MM.1S (cell line): ENCODE measurements at regions not wholly inside any gene's neighbourhood (a gene's known extent, or its start where the extent isn't known, plus 50 kb on each side); places are given as distances from the start of the nearest gene placed in this dataset.
"Not testable (repeated sequence)": the region's sequence is repeated elsewhere in the genome, so short reads cannot be mapped to it uniquely, and the experiment has no call there.

Experiments used
- DNase-seq: peaks from one replicate; pipeline ENCODE4 v3.0.0-alpha.2; 2015
- H2AFZ ChIP-seq: fragments of 300-600 bp; sonication (generic); 2 replicates; pipeline ENCODE4 v1.6.0; 2016; ENCODE audit warnings: antibody characterized with exemption, low read length
- H3F3A ChIP-seq: fragments of 300-600 bp; sonication (generic); 2 replicates; pipeline ENCODE4 v1.6.1; 2016; ENCODE audit warnings: mild to moderate bottlenecking, antibody characterized with exemption, low read length, moderate library complexity, mixed read lengths; ENCODE audit not compliant: insufficient read depth
- H3K27ac ChIP-seq: fragments of 300-600 bp; sonication (generic); 2 replicates; pipeline ENCODE4 v1.5.1; 2016; ENCODE audit warnings: mild to moderate bottlenecking, low read length
- H3K27me3 ChIP-seq: fragments of 300-600 bp; sonication (generic); replicated peaks from 2 replicates; pipeline ENCODE4 v1.6.0; 2016; ENCODE audit warnings: low read length; ENCODE audit not compliant: insufficient read depth
- H3K36me3 ChIP-seq: fragments of 300-600 bp; sonication (generic); replicated peaks from 2 replicates; pipeline ENCODE4 v1.6.1; 2016; ENCODE audit warnings: mild to moderate bottlenecking, low read length, mixed read lengths; ENCODE audit not compliant: insufficient read depth
- H3K4me1 ChIP-seq: fragments of 300-600 bp; sonication (generic); 2 replicates; pipeline ENCODE4 v1.6.1; 2016; ENCODE audit warnings: low read length, mixed read lengths
- H3K4me2 ChIP-seq: fragments of 300-600 bp; sonication (generic); 2 replicates; pipeline ENCODE4 v1.6.0; 2016; ENCODE audit warnings: low read depth, low read length
- H3K4me3 ChIP-seq: fragments of 300-600 bp; sonication (generic); 2 replicates; pipeline ENCODE4 v1.5.1; 2016; ENCODE audit warnings: low read length, mixed read lengths
- H3K79me2 ChIP-seq: fragments of 300-600 bp; sonication (generic); 2 replicates; pipeline ENCODE4 v1.6.1; 2016; ENCODE audit warnings: mixed run types, low read length, mixed read lengths
- H3K9ac ChIP-seq: fragments of 300-600 bp; sonication (generic); 2 replicates; pipeline ENCODE4 v1.6.1; 2016; ENCODE audit warnings: low read length, mixed read lengths
- H3K9me2 ChIP-seq: fragments of 300-600 bp; sonication (generic); replicated peaks from 2 replicates; pipeline ENCODE4 v1.6.1; 2016; ENCODE audit warnings: mild to moderate bottlenecking, low read length, mixed read lengths; ENCODE audit not compliant: insufficient read depth
- H3K9me3 ChIP-seq: fragments of 300-600 bp; sonication (generic); replicated peaks from 2 replicates; pipeline ENCODE4 v1.6.1; 2016; ENCODE audit warnings: mild to moderate bottlenecking, low read length, mixed read lengths; ENCODE audit not compliant: insufficient read depth
- H4K20me1 ChIP-seq: fragments of 300-600 bp; sonication (generic); 2 replicates; pipeline ENCODE4 v1.6.1; 2016; ENCODE audit warnings: mild to moderate bottlenecking, low read length, moderate library complexity, mixed read lengths; ENCODE audit not compliant: insufficient read depth
- CTCF ChIP-seq: fragments of 300-600 bp; sonication (generic); IDR thresholded peaks from 2 replicates; pipeline ENCODE4 v1.5.1; 2016; ENCODE audit warnings: antibody characterized with exemption, low read length, mixed read lengths
- EZH2 ChIP-seq: fragments of 300-600 bp; sonication (generic); optimal IDR thresholded peaks from 2 replicates; pipeline ENCODE3; 2017; ENCODE audit warnings: low read depth, mild to moderate bottlenecking, antibody characterized with exemption, low read length, mixed read lengths
- EZH2phosphoT487 ChIP-seq: fragments of 300-600 bp; sonication (generic); IDR thresholded peaks from 2 replicates; pipeline ENCODE4 v1.6.1; 2018; ENCODE audit warnings: antibody characterized with exemption, low read length

- no peak overlapping the region for H3K27ac ChIP-seq
- no peaks in the 10 kb centered on the region for H3K4me1 ChIP-seq
- no peaks in the 10 kb centered on the region for H3K9me3 ChIP-seq
- H3K4me3 ChIP-seq: no peak overlapping the region
- H3K79me2 ChIP-seq: no peaks in the 10 kb centered on the region
- H3F3A ChIP-seq: no peaks in the 10 kb centered on the region
- no peak overlapping the region for H3K9ac ChIP-seq
- H3K9me2 ChIP-seq: no peaks in the 10 kb centered on the region
- H3K4me2 ChIP-seq: no peak overlapping the region
- DNase-seq: no peak
- no peaks in the 10 kb centered on the region for H3K27me3 ChIP-seq
- no peak overlapping the region for H2AFZ ChIP-seq
- no peaks in the 10 kb centered on the region for H3K36me3 ChIP-seq
- no peak for TF ChIP-seq EZH2phosphoT487
- H4K20me1 ChIP-seq: no peaks in the 10 kb centered on the region
Measured at GRCh38 chr2:184155791-184156190, 442.5 kb upstream of the ZNF804A start.

GRCh38 chr2:184157141-184157540, 441.2 kb upstream of the ZNF804A start:
- TF ChIP-seq EZH2phosphoT487 (no peak), EZH2 (no peak), CTCF (no peak)
- no peaks in the 10 kb centered on the region for H3K4me1 ChIP-seq
- no peak overlapping the region for H2AFZ ChIP-seq
- no peak overlapping the region for H3K27ac ChIP-seq
- no peaks in the 10 kb centered on the region for H3K36me3 ChIP-seq
- no peaks in the 10 kb centered on the region for H3K27me3 ChIP-seq
- H3K79me2 ChIP-seq: no peaks in the 10 kb centered on the region
- H3K4me2 ChIP-seq: no peak overlapping the region
- no peak overlapping the region for H3K9ac ChIP-seq
- no peaks in the 10 kb centered on the region for H4K20me1 ChIP-seq
- DNase-seq: no peak
- no peaks in the 10 kb centered on the region for H3K9me3 ChIP-seq
- H3K4me3 ChIP-seq: no peak overlapping the region
- no peaks in the 10 kb centered on the region for H3K9me2 ChIP-seq
- no peaks in the 10 kb centered on the region for H3F3A ChIP-seq

GRCh38 chr2:184162426-184162825, 435.9 kb upstream of the ZNF804A start:
- H3K27me3 ChIP-seq: no peaks in the 10 kb centered on the region
- H3K79me2 ChIP-seq: no peaks in the 10 kb centered on the region
- H3K9me2 ChIP-seq: no peaks in the 10 kb centered on the region
- no peaks in the 10 kb centered on the region for H3K4me1 ChIP-seq
- no peak overlapping the region for H3K9ac ChIP-seq
- H2AFZ ChIP-seq: no peak overlapping the region
- no peak overlapping the region for H3K4me2 ChIP-seq
- H3K4me3 ChIP-seq: no peak overlapping the region
- H3F3A ChIP-seq: no peaks in the 10 kb centered on the region
- H3K36me3 ChIP-seq: no peaks in the 10 kb centered on the region
- H3K9me3 ChIP-seq: no peaks in the 10 kb centered on the region
- H4K20me1 ChIP-seq: no peaks in the 10 kb centered on the region
- no peak overlapping the region for H3K27ac ChIP-seq
- TF ChIP-seq CTCF (no peak), EZH2 (no peak), EZH2phosphoT487 (no peak)
- DNase-seq: no peak

- not testable (repeated sequence) for H4K20me1 ChIP-seq
Measured at GRCh38 chr2:184168823-184169222, 429.5 kb upstream of the ZNF804A start.

More at GRCh38 chr2:184168823-184169222, 429.5 kb upstream of the ZNF804A start:
- H3K4me1 ChIP-seq, DNase-seq, H3K4me2 ChIP-seq, H3K4me3 ChIP-seq, H3K9me3 ChIP-seq, H3K27me3 ChIP-seq, H2AFZ ChIP-seq, H3K79me2 ChIP-seq, H3K9me2 ChIP-seq, H3K36me3 ChIP-seq, H3K27ac ChIP-seq, H3F3A ChIP-seq, H3K9ac ChIP-seq: not testable (repeated sequence)
